ENCODE measurements at regions not wholly inside any gene's neighbourhood (a gene's known extent, or its start where the extent isn't known, plus 50 kb on each side); places are given as distances from the start of the nearest gene placed in this dataset.

DNA sequence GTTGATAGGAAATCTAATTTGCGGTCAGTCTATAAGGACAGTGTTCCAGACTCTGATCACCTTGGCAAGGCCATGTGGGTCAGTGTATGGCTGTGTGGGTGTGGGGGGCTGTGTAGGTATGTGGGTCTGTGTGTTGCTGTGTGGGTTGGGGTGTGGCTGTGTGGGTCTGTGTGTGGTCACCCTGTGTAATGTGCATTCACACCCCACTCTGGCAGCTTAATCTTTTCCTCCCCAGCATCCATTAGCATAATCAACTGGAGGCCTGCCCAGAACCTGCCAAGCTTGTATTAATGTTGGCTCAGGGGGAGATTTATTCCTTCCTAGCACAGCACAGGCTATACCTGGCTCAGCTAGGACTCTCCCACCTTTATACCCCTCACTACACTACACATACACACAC, 203.2 kb downstream of the TUBA3C start:
- no peak for ATAC-seq
- H3F3A ChIP-seq (replicated peaks; ENCODE audit: low read depth), result no peaks in the 10 kb centered on the region
- peaks cover 38% of the 10 kb centered on the region for H3K36me3 Mint-ChIP-seq (ENCODE audit: low read depth)
- no peaks in the 10 kb centered on the region for H3K4me1 ChIP-seq (ENCODE audit: insufficient read depth)
- no peak overlapping the region for H3K27ac Mint-ChIP-seq
- DNase-seq (ENCODE audit: low spot score), result no peak
- no peak overlapping the region for H3K27ac ChIP-seq (ENCODE audit: low read depth)
- H3K27me3 Mint-ChIP-seq (ENCODE audit: insufficient read depth, low read depth, poor library complexity), result no peaks in the 10 kb centered on the region
- H4K20me1 ChIP-seq (replicated peaks; ENCODE audit: insufficient read depth), result no peaks in the 10 kb centered on the region
- TF ChIP-seq, protein P1, sequence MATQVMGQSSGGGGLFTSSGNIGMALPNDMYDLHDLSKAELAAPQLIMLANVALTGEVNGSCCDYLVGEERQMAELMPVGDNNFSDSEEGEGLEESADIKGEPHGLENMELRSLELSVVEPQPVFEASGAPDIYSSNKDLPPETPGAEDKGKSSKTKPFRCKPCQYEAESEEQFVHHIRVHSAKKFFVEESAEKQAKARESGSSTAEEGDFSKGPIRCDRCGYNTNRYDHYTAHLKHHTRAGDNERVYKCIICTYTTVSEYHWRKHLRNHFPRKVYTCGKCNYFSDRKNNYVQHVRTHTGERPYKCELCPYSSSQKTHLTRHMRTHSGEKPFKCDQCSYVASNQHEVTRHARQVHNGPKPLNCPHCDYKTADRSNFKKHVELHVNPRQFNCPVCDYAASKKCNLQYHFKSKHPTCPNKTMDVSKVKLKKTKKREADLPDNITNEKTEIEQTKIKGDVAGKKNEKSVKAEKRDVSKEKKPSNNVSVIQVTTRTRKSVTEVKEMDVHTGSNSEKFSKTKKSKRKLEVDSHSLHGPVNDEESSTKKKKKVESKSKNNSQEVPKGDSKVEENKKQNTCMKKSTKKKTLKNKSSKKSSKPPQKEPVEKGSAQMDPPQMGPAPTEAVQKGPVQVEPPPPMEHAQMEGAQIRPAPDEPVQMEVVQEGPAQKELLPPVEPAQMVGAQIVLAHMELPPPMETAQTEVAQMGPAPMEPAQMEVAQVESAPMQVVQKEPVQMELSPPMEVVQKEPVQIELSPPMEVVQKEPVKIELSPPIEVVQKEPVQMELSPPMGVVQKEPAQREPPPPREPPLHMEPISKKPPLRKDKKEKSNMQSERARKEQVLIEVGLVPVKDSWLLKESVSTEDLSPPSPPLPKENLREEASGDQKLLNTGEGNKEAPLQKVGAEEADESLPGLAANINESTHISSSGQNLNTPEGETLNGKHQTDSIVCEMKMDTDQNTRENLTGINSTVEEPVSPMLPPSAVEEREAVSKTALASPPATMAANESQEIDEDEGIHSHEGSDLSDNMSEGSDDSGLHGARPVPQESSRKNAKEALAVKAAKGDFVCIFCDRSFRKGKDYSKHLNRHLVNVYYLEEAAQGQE (IDR thresholded peaks at IDR 0.05; ENCODE audit: unreplicated experiment), result no peak
- TF ChIP-seq POLR2AphosphoS5 (IDR thresholded peaks at IDR 0.05; ENCODE audit: low read depth), result no peak
- TF ChIP-seq CREB1 (CRISPR knock-in tag; IDR thresholded peaks at IDR 0.05; ENCODE audit: low read depth), result no peak
- TF ChIP-seq EZH2 (IDR thresholded peaks at IDR 0.05; ENCODE audit: low read depth, unreplicated experiment), result no peak
- TF ChIP-seq, protein P2, sequence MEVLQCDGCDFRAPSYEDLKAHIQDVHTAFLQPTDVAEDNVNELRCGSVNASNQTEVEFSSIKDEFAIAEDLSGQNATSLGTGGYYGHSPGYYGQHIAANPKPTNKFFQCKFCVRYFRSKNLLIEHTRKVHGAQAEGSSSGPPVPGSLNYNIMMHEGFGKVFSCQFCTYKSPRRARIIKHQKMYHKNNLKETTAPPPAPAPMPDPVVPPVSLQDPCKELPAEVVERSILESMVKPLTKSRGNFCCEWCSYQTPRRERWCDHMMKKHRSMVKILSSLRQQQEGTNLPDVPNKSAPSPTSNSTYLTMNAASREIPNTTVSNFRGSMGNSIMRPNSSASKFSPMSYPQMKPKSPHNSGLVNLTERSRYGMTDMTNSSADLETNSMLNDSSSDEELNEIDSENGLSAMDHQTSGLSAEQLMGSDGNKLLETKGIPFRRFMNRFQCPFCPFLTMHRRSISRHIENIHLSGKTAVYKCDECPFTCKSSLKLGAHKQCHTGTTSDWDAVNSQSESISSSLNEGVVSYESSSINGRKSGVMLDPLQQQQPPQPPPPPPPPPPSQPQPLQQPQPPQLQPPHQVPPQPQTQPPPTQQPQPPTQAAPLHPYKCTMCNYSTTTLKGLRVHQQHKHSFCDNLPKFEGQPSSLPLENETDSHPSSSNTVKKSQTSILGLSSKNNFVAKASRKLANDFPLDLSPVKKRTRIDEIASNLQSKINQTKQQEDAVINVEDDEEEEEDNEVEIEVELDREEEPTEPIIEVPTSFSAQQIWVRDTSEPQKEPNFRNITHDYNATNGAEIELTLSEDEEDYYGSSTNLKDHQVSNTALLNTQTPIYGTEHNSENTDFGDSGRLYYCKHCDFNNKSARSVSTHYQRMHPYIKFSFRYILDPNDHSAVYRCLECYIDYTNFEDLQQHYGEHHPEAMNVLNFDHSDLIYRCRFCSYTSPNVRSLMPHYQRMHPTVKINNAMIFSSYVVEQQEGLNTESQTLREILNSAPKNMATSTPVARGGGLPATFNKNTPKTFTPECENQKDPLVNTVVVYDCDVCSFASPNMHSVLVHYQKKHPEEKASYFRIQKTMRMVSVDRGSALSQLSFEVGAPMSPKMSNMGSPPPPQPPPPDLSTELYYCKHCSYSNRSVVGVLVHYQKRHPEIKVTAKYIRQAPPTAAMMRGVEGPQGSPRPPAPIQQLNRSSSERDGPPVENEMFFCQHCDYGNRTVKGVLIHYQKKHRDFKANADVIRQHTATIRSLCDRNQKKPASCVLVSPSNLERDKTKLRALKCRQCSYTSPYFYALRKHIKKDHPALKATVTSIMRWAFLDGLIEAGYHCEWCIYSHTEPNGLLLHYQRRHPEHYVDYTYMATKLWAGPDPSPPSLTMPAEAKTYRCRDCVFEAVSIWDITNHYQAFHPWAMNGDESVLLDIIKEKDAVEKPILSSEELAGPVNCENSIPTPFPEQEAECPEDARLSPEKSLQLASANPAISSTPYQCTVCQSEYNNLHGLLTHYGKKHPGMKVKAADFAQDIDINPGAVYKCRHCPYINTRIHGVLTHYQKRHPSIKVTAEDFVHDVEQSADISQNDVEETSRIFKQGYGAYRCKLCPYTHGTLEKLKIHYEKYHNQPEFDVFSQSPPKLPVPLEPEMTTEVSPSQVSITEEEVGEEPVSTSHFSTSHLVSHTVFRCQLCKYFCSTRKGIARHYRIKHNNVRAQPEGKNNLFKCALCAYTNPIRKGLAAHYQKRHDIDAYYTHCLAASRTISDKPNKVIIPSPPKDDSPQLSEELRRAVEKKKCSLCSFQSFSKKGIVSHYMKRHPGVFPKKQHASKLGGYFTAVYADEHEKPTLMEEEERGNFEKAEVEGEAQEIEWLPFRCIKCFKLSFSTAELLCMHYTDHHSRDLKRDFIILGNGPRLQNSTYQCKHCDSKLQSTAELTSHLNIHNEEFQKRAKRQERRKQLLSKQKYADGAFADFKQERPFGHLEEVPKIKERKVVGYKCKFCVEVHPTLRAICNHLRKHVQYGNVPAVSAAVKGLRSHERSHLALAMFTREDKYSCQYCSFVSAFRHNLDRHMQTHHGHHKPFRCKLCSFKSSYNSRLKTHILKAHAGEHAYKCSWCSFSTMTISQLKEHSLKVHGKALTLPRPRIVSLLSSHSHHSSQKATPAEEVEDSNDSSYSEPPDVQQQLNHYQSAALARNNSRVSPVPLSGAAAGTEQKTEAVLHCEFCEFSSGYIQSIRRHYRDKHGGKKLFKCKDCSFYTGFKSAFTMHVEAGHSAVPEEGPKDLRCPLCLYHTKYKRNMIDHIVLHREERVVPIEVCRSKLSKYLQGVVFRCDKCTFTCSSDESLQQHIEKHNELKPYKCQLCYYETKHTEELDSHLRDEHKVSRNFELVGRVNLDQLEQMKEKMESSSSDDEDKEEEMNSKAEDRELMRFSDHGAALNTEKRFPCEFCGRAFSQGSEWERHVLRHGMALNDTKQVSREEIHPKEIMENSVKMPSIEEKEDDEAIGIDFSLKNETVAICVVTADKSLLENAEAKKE (CRISPR knock-in tag; IDR thresholded peaks at IDR 0.05), result no peak
- TF ChIP-seq EZH2phosphoT487 (IDR thresholded peaks at IDR 0.05; ENCODE audit: unreplicated experiment), result no peak
- H3K9me3 Mint-ChIP-seq, result peaks cover 98% of the 10 kb centered on the region
- no peaks in the 10 kb centered on the region for H3K27me3 ChIP-seq (ENCODE audit: insufficient read depth)
- no peak overlapping the region for H3K4me3 Mint-ChIP-seq
- H3K36me3 ChIP-seq (ENCODE audit: insufficient read depth), result no peaks in the 10 kb centered on the region; the same call in 1 of the 2 replicates
- no peak overlapping the region for H2AFZ ChIP-seq
- no peaks in the 10 kb centered on the region for H3K79me2 ChIP-seq (replicated peaks; ENCODE audit: insufficient read depth)
- H3K4me1 Mint-ChIP-seq, result no peaks in the 10 kb centered on the region
- no peaks in the 10 kb centered on the region for H3K9me2 ChIP-seq (ENCODE audit: insufficient read depth)
- H3K4me2 ChIP-seq, result no peak overlapping the region
- H3K4me3 ChIP-seq, result no peak overlapping the region

Measured in GM23338 (cell line).